GM18873 (cell line): ENCODE measurements at regions not wholly inside any gene's neighbourhood (a gene's known extent, or its start where the extent isn't known, plus 50 kb on each side); places are given as distances from the start of the nearest gene placed in this dataset.

Experiments used
- ATAC-seq: cut with Tn5 transposase; IDR thresholded peaks from one replicate; pipeline ENCODE4 v1.9.1; 2021; ENCODE audit warnings: mild to moderate bottlenecking, moderate library complexity, moderate number of reproducible peaks; ENCODE audit not compliant: unreplicated experiment, low FRiP score

GRCh38 chr6:137933696-137934095, 66.6 kb downstream of the TNFAIP3 start:
- no peak for ATAC-seq

GRCh38 chr6:137936798-137937197, 69.7 kb downstream of the TNFAIP3 start:
- no peak for ATAC-seq

- no peak for ATAC-seq
These were observed 70.8 kb downstream of the TNFAIP3 start for GRCh38 chr6:137937834-137938233.

GRCh38 chr6:137938770-137939379, 71.8 kb downstream of the TNFAIP3 start:
- no peak for ATAC-seq

- no peak for ATAC-seq
These were observed 74.9 kb downstream of the TNFAIP3 start for GRCh38 chr6:137941995-137942394.

GRCh38 chr6:137942736-137943135, 75.7 kb downstream of the TNFAIP3 start:
- ATAC-seq = no peak

- ATAC-seq = peak; percentile 5
These were observed 77.3 kb downstream of the TNFAIP3 start for GRCh38 chr6:137944381-137944780.

GRCh38 chr6:137944793-137945498, 77.9 kb downstream of the TNFAIP3 start:
- ATAC-seq = peak; percentile 33

- no peak for ATAC-seq
These were observed 82.8 kb downstream of the TNFAIP3 start for GRCh38 chr6:137949686-137950390.

- ATAC-seq = no peak
These were observed 83.5 kb downstream of the TNFAIP3 start for GRCh38 chr6:137950581-137950980.

GRCh38 chr6:137951064-137951597, 84.1 kb downstream of the TNFAIP3 start:
- peak; percentile 41 for ATAC-seq

GRCh38 chr6:137952247-137952646, 85.2 kb downstream of the TNFAIP3 start:
- no peak for ATAC-seq

GRCh38 chr6:137953761-137954160, 86.7 kb downstream of the TNFAIP3 start:
- no peak for ATAC-seq

GRCh38 chr6:137954253-137954652, 87.2 kb downstream of the TNFAIP3 start:
- ATAC-seq = no peak

- no peak for ATAC-seq
These were observed 89.0 kb downstream of the TNFAIP3 start for GRCh38 chr6:137956098-137956488.

GRCh38 chr6:137957471-137957870, 90.4 kb downstream of the TNFAIP3 start:
- ATAC-seq = no peak

GRCh38 chr6:137958811-137959565, 91.9 kb downstream of the TNFAIP3 start:
- no peak for ATAC-seq

GRCh38 chr6:137962725-137963124, 95.7 kb downstream of the TNFAIP3 start:
- ATAC-seq = no peak

- no peak for ATAC-seq
These were observed 97.8 kb downstream of the TNFAIP3 start for GRCh38 chr6:137964876-137965275.

- ATAC-seq = no peak
These were observed 100.8 kb downstream of the TNFAIP3 start for GRCh38 chr6:137967689-137968454.
